ENCODE measurements at regions not wholly inside any gene's neighbourhood (a gene's known extent, or its start where the extent isn't known, plus 50 kb on each side); places are given as distances from the start of the nearest gene placed in this dataset.

- peak overlapping the region; percentile 2 for H3K4me3 Mint-ChIP-seq (ENCODE audit: unreplicated experiment)
- ChIA-PET POLR2A (interaction anchor here (0.7 to 1.4 kb wide), 4 partner anchors 11 to 86 kb away, joined by 3 to 6 read pairs (median 4); no protein-coding TSS in a partner anchor), CTCF (interaction anchor here (0.5 kb wide), 1 partner anchor 1027 kb away, joined by 3 read pairs; no protein-coding TSS in a partner anchor)
- no peaks in the 10 kb centered on the region for H3K36me3 Mint-ChIP-seq (ENCODE audit: insufficient read depth, unreplicated experiment)
- intact Hi-C loops (cut with micrococcal nuclease): no loop called here
- TF ChIP-seq, protein P1, sequence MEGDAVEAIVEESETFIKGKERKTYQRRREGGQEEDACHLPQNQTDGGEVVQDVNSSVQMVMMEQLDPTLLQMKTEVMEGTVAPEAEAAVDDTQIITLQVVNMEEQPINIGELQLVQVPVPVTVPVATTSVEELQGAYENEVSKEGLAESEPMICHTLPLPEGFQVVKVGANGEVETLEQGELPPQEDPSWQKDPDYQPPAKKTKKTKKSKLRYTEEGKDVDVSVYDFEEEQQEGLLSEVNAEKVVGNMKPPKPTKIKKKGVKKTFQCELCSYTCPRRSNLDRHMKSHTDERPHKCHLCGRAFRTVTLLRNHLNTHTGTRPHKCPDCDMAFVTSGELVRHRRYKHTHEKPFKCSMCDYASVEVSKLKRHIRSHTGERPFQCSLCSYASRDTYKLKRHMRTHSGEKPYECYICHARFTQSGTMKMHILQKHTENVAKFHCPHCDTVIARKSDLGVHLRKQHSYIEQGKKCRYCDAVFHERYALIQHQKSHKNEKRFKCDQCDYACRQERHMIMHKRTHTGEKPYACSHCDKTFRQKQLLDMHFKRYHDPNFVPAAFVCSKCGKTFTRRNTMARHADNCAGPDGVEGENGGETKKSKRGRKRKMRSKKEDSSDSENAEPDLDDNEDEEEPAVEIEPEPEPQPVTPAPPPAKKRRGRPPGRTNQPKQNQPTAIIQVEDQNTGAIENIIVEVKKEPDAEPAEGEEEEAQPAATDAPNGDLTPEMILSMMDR (IDR thresholded peaks at IDR 0.05; ENCODE audit: unreplicated experiment): no peak
- H3K9me3 Mint-ChIP-seq (ENCODE audit: unreplicated experiment): peaks cover 26% of the 10 kb centered on the region
- no peaks in the 10 kb centered on the region for H3K27me3 Mint-ChIP-seq (ENCODE audit: insufficient read depth, unreplicated experiment)
- peak overlapping the region; percentile 32 for H3K27ac Mint-ChIP-seq (ENCODE audit: low read depth, unreplicated experiment)
- peak; percentile 77 for DNase-seq (ENCODE audit: unreplicated experiment)
- peaks cover 7% of the 10 kb centered on the region for H3K4me1 Mint-ChIP-seq (ENCODE audit: insufficient read depth, unreplicated experiment)
- no TSS peak for BruUV-seq (replicated peaks)
These were observed 2649.3 kb downstream of the PCDH7 start for GRCh38 chr4:33369446-33369845.

DNA sequence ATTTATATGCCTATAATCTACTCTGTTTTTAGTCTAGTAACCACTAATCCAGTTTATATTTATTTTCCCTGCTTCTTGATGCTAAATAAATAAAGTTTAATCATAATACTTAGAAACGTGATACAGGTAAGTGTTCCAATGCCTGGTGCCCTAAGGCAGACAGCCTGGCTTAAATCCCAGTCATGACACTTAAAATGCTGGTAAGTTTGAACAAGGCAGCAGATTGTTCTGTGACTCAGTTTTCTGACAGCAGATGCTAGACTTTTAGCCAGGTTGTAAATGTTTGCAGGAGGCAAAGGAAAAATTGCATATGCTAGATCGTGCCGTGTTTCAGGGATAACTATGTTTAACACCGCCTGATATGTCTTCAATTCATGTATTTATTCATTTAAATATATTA lies 2661.6 kb downstream of the PCDH7 start:
- CTCF ChIA-PET: interaction anchor here (0.5 kb wide), 1 partner anchor 187 kb away, joined by 3 read pairs; no protein-coding TSS in a partner anchor
- no peaks in the 10 kb centered on the region for H3K36me3 Mint-ChIP-seq (ENCODE audit: insufficient read depth, unreplicated experiment)
- POLR2A ChIA-PET: interaction anchor here (1.2 to 2.2 kb wide), 2 partner anchors 12 to 30 kb away, joined by 4 to 6 read pairs; no protein-coding TSS in a partner anchor
- TF ChIP-seq, protein P1 (IDR thresholded peaks at IDR 0.05; ENCODE audit: unreplicated experiment): no peak
- H3K27me3 Mint-ChIP-seq (ENCODE audit: insufficient read depth, unreplicated experiment): no peaks in the 10 kb centered on the region
- DNase-seq (ENCODE audit: unreplicated experiment): peak; percentile 73
- H3K27ac Mint-ChIP-seq (ENCODE audit: low read depth, unreplicated experiment): no peak overlapping the region
- peaks cover 7% of the 10 kb centered on the region for H3K9me3 Mint-ChIP-seq (ENCODE audit: unreplicated experiment)
- no peak overlapping the region for H3K4me3 Mint-ChIP-seq (ENCODE audit: unreplicated experiment)
- peaks cover 12% of the 10 kb centered on the region for H3K4me1 Mint-ChIP-seq (ENCODE audit: insufficient read depth, unreplicated experiment)
- intact Hi-C loops (cut with micrococcal nuclease): no loop called here
- BruUV-seq (replicated peaks): no TSS peak

DNA sequence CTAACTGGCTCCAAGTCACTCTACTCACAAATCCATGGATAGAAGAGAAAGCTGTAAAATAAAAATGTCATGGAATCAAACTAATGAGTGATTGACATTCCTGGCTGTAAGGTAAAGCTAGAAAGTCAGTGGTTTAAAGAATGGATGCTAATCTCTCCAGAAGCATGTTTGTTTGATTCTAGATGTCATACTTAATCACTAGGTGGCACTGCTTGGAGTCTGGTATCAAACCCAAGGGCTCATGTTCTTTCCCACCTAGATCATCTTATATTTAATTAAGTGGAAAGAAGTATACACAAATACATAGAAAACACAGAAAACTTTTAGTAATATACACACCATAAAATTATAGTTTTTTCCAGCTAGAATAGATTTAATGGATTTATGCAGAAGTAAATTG lies 2666.6 kb downstream of the PCDH7 start:
- TF ChIP-seq, protein P1 (IDR thresholded peaks at IDR 0.05; ENCODE audit: unreplicated experiment): no peak
- BruUV-seq (replicated peaks): no TSS peak
- CTCF ChIA-PET: interaction anchor here (0.8 to 0.9 kb wide), 2 partner anchors 9 to 11 kb away, joined by 3 to 4 read pairs; no protein-coding TSS in a partner anchor
- Mint-ChIP-seq H3K4me3 (ENCODE audit: unreplicated experiment) (no peak overlapping the region), H3K36me3 (ENCODE audit: insufficient read depth, unreplicated experiment) (no peaks in the 10 kb centered on the region), H3K9me3 (ENCODE audit: unreplicated experiment) (peaks cover 7% of the 10 kb centered on the region), H3K27ac (ENCODE audit: low read depth, unreplicated experiment) (no peak overlapping the region), H3K27me3 (ENCODE audit: insufficient read depth, unreplicated experiment) (no peaks in the 10 kb centered on the region), H3K4me1 (ENCODE audit: insufficient read depth, unreplicated experiment) (peaks cover 10% of the 10 kb centered on the region)
- peak; percentile 6 for DNase-seq (ENCODE audit: unreplicated experiment)
- intact Hi-C loops (cut with micrococcal nuclease): no loop called here
- POLR2A ChIA-PET: interaction anchor here (1.2 kb wide), 1 partner anchor 18 kb away, joined by 3 read pairs; no protein-coding TSS in a partner anchor

DNA sequence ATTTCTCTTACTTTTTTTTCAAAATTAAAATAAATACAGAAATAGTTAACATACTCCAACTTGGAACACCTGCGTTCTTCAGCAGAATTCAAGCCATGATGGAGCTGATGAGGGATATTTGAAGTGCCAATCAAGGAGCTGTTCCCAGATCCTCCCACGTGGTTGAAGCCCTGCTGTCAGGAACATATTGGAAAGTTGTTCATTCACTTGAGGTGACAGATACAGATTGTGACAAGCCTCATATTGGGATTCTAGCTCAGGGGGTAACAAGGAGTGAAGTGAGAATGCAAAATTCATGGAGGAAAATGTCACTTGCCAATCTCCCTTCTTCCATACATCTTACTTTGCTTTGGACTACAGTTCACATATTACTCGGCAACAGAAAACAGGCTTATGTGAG lies 2670.8 kb downstream of the PCDH7 start:
- DNase-seq (ENCODE audit: unreplicated experiment): no peak
- intact Hi-C loops (cut with micrococcal nuclease): no loop called here
- ChIA-PET POLR2A (no interaction called here), CTCF (no interaction called here)
- no TSS peak for BruUV-seq (replicated peaks)
- Mint-ChIP-seq H3K4me1 (ENCODE audit: insufficient read depth, unreplicated experiment) (peaks cover 5% of the 10 kb centered on the region), H3K27ac (ENCODE audit: low read depth, unreplicated experiment) (no peak overlapping the region), H3K36me3 (ENCODE audit: insufficient read depth, unreplicated experiment) (no peaks in the 10 kb centered on the region), H3K27me3 (ENCODE audit: insufficient read depth, unreplicated experiment) (no peaks in the 10 kb centered on the region), H3K4me3 (ENCODE audit: unreplicated experiment) (no peak overlapping the region), H3K9me3 (ENCODE audit: unreplicated experiment) (peaks cover 9% of the 10 kb centered on the region)
- TF ChIP-seq, protein P1 (IDR thresholded peaks at IDR 0.05; ENCODE audit: unreplicated experiment): no peak

All from MCF 10A (cell line).